NCI-H2196 (cell line): ENCODE measurements at regions not wholly inside any gene's neighbourhood (a gene's known extent, or its start where the extent isn't known, plus 50 kb on each side); places are given as distances from the start of the nearest gene placed in this dataset.
"Not testable (repeated sequence)": the region's sequence is repeated elsewhere in the genome, so short reads cannot be mapped to it uniquely, and the experiment has no call there.

ENCODE experiments used
- DNase-seq: peaks from one replicate; lab custom pipeline; 2025; ENCODE audit not compliant: unreplicated experiment; lab: John Stamatoyannopoulos, UW

DNA sequence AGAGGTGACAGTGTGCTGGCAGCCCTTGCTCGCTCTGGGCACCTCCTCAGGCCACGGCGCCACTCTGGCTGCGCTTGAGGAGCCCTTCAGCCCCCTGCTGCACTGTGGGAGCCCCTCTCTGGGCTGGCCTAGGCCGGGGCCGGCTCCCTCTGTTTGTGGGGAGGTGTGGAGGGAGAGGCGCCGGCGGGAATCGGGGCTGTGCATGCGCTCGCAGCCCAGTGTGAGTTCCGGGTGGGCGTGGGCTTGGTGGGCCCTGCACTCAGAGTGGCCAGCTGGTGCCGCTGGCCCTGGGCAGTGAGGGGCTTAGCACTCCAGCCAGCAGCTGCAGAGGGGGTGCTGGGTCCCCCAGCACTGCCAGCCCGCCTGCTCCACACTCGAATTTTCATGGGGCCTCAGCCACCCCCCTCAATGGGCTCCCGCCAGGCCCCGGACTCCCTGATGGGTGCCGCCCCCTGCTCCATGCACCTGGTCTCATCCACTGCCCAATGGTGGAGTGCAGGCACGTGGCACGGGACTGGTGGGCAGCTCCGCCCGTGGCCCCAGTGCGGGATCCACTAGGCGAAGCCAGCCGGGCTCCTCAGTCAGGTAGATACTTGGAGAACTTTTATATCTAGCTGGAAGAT, 96.7 kb upstream of the BET1 start:
- no peak for DNase-seq

DNA sequence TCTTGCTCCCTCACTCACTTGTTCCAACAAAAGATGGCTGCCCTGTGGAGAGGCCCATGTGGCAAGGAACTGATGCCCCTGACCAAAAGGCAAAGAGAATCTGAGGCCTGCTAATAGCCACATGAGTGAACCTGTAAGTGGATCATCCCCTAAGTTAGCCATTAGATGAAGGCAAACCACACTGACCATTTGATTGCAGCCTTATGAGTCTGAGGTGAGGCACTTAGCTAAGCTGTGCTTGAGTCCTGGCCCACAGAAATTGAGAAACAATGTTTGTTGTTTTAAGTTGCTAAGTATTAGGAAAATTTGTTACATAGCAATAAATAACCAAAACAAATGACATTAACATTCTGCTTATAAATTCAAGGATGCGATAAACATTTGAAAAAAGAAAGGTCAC, 100.1 kb upstream of the BET1 start:
- no peak for DNase-seq

DNA sequence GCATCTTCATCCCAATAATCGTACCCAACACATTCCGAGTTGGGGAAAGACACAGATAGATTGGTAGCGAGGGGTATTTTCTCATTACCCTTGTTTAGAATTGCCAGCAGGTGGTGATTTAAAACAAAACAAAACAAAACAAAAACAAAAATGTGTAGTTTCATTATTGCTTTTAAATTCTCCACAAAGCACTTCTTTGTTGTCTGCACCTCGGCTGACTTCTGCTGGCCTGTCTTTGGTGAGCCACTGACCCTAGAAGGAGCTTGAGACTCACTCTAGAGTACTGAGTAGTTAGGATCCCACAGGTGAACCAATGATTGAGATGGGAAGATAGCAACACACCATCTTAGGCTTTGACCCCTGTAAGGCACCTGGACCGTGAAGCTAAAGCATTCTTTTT, 105.4 kb upstream of the BET1 start:
- no peak for DNase-seq

DNA sequence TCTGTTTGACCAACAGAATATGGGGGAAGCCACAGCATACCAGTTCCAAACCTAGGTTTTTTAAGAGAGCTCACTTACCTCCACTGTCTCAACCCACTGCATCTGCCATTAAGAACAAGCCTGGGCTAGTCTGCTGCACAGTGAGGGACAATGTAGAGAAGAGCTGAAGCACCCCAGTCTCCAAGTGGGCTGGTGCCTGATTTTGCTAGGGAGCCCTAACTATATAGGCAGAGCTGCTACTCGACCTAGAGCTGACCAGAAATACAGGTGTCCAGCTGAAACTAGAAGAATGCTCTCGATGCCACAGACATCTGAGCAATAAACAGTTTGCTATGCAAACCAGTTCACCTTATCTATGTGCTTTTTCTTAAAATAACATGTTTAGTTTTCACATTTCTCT, 106.9 kb upstream of the BET1 start:
- DNase-seq: no peak

DNA sequence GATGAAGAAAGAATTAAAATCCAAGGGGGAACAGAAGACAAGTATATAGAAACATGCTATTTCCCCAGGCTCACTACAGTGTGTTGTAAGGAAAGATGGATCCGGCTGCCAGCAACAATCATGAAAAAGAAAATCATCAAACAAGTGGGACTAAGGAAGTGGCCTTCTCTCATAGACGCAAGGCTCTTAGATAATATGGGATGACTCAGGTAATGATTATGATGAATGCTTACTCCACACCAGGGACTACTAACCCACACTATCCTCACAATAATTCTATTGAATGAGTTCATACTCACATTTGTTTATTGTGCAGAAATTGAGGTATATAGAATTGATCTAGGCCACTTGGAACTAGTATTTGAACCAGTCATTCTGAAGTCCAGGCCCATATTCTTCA, 111.2 kb upstream of the BET1 start:
- DNase-seq: no peak

DNA sequence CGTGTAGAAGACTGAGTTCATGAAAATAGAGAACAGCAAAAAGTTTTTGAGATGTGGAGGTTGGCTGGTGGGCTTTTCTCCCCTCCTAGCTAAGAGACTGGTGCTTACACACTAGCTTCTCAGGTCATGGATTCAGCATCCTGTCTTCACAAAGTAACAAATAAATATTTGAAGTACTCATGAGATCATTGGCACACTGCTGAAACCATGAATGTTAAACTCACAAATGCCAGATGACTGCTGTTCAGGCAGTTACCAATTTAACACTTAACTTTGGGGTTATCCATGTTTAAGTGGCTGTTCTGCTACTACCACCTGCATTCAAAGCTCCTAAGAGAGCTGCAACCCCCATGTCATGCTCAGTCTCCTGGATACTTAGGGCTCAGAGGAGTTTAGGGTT, 119.0 kb upstream of the BET1 start:
- no peak for DNase-seq

DNA sequence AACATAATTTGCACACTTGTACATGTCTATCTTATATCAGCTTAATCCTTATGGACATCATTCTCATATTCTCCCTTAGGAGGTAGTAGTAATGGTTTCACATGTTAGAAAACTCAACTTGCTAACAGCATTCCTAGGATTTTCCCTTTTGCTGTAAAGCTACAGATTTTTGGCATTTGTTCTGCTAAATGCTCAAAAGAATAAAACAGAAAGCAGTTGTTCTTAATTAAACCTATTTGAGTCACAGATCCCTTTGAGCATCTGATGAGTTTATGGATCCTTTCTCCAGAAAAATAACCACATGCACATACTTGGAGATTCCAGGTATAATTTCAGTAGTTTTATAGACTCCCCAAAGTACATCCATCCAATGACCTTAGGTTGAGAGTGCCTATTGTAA, 122.9 kb upstream of the BET1 start:
- DNase-seq: no peak

DNA sequence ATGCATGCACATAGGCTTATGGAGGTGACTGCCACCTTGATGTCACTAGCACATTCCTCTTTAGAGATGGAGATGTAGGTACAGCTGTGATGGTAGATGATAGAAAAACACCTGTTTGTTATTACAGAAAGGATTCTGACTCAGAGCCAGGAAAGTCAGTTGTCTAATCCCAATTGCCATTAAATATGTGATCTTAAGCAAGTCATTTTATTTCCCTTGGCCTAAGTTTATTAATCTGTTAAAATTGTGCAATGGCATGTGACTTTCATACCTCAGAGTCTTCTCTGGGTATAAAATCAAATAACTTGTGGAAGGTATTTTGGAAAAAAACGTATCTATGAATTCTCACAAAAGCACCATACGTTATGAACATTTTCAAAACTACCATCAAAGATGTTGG, 123.9 kb upstream of the BET1 start:
- no peak for DNase-seq

DNA sequence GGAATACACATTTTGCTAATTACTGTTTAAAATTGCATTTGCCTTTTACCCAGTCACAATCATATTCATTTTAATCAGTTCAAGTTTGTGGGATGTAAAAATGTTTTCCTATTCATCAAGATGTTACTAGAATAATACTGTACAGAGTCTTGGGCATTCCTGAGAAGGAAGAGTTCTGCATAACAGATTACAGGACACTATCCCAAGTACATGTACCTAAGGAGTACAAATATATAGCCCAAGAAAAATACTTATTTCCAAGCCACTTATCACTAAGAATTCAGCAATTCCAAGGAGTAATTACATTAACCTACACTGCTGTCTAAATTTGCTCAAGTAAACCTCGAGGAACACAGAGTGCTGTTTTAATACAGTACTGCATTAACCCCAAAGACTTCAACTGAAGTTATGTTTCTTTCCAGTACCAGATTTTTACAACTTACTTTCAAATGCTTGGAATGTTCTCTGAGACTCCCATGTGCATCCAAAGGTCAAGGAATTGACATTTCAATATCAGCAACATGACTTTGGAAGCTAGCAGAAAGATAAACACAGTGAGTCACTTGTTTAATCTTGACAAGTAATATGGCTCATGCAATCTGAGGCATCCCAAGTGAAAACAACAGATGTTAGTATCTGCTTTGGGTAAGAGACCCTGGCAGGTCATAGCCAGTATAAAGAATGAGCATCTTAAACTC, 125.4 kb upstream of the BET1 start:
- DNase-seq: no peak

DNA sequence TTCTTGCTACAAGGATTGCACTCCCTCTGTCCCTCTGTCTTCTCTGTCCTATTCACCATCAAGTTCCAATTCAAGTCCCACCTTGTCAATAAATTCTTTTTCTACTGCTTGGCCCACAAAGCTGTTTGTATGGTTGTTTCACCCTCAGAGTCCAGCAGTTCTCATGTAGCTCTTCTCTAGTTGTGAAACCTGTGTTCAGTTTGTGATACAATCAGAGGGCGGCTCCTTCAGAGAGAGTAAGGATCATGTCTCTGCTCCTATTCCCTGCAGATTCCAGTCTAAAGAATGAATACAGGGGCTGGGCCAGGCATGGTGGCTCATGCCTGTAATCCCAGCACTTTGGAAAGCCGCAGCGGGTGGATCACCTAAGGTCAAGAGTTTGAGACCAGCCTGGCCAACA, 126.6 kb upstream of the BET1 start:
- no peak for DNase-seq

DNA sequence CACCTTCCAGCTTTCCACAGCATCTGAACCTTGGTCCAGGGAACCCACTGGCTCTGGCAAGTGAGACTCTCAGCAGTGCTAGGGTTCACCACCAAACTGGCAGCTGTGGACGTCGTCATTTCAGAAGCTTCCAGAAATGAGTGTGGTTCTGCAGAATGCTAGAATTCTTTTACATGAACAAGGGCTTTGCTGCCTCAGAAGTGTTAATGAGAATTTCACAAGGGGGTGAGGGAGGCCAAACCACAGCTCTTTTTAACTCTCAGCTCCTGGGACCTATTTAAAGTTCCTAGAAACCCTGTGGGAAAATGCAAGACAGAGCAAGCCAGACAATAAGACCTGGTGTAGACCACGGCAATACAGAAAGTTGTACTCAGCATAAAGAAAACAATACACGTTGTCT, 129.3 kb upstream of the BET1 start:
- no peak for DNase-seq

DNA sequence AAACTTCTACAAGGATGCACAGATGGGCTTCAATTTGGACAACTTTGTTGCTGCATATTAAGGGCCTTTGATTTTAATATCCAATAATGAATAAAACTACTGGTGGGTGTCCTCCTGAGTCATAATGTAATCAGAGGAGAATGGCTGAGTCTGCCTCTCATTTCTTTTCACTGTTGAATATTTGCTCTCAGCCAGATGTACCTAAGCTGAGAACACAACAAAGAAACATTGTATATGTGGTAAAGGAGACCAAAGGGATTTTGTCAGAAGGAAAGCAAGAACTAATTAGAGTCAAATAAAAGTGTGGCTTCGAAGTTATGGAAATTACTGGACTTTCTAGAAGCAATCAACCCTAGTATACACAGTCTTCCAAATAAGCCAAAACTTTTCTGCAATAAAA, 131.0 kb upstream of the BET1 start:
- DNase-seq: no peak

DNA sequence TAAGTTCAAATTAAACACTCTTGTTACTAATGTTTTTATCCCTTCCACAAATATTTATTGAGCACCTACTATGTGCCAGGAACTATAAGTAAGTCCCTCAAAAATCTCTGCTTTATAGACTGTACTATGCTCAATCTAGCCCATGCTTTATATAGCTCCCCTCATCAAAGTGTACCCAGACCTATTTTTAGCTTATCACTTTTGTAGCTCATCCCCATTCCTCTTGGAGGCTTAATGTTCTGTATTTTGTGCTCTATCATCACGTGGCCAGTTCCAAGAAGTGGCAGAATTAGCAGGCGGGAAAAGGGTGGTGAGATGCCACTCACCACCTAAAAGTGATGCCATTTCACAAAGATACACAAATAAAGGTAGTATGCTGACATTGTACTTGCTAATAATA, 138.1 kb upstream of the BET1 start:
- no peak for DNase-seq

DNA sequence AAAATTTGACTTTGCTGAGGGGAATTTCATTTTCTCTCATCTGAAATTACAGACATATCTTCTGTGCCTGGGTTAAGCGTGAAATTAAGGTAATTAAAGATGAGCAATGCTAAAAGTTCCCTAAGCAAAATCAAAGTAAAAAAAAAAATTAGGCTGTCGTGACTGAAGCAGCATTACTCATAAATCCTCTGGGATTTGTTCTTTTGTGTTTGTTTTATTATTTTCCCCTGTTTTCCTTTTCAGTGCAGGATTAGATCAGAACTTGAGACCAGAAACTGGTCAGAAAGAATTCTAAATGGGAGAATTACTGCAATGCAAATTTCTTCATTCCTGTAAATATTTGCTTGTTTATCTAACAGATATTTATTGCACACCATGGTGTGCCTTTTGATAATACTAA, 141.4 kb upstream of the BET1 start:
- no peak for DNase-seq

DNA sequence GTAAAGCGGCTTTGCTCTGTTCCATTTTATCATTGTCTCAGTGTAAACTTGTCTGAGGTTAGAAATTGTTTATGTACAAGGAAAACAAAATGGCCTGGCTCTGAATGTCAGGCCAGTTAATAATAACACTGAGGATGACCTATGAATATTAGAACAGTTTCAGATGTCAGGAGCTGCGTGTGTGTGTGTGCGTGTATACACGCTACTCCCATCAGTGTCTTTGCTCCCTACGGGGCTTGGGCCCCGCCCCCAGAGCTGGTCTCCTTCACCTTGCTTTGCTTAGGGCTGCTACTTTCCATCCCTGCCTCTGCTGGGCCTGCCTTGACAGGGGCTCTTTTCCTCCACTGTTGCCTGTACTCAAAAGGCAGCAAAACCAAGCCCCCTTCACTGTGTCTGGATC, 142.3 kb upstream of the BET1 start:
- no peak for DNase-seq

DNA sequence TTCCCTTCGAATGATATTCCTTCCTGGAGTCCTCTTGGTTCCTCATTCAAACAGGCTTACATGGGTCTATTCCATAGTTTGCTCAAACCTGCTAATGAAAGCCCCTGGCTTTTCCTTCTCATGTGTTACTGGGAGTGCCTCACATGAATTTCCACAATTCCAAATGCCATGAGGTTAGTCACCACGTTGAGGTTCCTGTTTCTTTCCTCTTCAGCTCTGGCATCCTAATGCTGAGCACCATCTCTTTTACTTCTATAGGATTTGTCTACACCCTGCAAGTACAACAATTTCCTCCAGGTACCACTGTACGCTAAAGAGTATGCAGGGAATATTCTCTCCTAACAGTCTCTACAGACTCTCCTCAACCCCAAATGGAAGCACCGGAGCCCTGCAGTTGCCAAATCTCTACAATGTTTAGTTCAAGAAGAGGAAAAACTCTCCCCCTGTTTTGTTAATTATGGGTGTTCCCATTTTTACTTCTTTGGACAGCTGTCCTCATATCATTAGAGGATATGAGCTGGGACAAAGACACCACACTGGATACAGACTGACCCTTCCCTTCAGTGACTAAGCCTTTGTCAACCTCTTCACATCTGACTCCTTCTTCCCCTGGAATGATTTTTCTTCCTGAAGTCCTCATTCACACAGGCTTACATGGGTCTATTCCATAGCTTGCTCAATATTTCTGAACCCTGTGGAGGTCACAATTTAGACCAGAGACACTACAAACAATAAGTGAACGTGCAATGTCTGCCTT, 145.8 kb upstream of the BET1 start:
- DNase-seq: no peak

DNA sequence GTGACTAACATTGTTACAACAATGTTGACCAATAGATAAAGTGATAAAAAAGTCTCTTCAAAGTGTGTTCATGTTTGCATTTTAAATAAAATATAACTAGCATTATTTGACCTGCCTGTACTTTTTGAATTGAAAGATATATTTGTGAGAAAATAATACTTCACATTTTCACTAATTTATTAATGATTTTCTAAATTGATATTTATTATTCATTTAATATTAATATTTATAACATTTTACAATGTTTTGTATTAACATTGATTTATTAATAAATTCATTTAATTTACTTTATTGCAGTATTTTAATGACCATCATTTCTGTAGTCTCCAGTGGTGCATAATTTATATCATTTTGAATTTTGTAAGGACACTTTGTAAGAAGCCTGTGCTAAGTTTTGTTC, 150.0 kb upstream of the BET1 start:
- no peak for DNase-seq

DNA sequence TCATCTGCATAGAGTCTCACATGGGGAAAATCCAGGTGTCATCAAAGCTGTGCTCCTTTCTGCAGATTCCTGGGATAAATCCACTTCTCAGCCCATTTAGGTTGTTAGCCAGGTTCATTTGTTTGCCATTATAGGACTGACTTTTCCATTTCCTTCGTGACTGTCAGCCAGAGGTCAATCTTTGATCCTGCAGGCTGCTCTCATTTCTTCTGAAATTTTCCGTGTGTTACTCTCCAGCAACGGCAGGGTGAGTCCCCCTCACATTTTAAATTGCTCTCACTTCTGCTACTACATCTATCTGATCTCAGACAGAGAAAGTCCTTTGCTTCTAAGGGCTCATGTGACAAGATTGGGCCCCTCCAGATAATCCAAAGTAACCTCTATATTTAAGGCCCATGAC, 150.7 kb upstream of the BET1 start:
- DNase-seq: no peak

DNA sequence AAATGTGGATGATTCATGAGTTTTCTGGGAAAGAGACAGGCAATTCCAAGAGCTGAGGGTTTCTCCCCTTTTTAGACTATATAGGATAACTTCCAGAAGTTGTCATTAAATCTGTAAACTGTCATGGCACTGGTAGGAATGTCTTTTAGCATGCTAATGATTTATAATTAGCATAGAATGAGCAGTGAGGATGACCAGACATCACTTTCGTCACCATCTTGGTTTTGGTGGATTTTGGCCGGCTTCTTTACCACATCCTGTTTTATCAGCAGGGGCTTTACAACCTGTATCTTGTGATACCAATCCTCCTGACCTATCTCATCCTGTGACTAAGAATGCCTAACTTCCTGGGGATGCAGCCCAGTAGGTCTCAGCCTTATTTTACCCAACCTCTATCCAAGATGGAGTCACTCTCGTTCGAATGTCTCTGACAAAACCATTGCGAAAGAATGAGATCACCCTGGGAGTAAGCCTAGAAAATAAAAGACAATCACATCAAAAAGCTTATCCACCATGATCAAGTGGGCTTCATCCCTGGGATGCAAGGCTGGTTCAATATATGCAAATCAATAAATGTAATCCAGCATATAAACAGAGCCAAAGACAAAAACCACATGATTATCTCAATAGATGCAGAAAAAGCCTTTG, 153.6 kb upstream of the BET1 start:
- DNase-seq: not testable (repeated sequence)

DNA sequence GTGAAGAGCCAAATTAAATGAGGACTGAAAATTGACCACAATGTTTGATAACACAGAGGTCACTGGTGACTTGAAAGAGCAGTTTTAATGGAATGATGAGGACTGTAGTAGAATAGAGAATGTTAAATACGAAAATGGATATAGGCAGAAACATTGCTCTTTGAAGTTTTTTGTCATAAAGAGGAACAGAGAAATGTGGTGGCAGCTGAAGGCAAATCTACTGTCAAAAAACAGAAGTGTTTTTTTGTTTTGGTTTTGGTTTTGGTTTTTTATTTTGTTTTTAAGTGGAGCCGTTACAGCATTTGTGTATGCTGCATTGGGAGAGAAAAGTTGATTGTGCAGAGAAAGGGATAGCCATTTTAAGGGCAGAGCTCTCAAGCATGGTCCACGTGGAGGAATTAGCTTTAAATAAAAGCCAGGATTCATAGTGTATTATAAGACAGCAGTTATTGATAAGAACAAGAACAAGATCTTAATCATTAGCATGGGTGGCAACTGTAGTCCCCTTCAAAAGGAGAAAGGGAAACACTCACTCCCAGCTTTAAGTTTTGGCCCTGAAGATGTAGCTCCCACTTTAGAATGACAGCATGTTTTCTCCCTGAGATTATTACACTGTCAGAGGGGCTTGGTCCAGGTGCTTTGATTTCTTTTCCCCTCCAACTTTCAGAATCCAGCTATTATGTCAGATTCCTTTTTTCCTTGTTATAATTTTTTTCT, 156.7 kb upstream of the BET1 start:
- DNase-seq: no peak

DNA sequence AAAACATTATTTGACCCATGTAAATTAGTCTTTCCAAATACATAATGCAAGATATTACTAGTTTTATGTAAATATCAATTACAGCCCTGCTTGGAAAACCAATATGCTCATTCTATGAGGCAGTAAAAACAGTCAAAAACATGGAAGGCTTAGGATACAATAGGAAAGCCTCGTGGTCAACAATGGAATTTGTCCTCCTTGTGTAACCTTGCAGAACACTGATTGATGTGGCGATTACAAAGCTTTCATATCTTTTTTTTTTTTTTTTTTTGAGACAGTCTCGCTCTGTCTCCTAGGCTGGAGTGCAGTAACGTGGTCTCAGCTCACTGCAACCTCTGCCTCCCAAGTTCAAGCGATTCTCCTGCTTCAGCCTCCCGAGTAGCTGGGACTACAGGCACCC, 157.3 kb upstream of the BET1 start:
- DNase-seq: no peak
